Hematopoietic multipotent progenitor cell treated with erythropoietin and hydrocortisone succinate and interleukin-3 and kit ligand, for 6 days (in vitro differentiated cells): ENCODE measurements at regions not wholly inside any gene's neighbourhood (a gene's known extent, or its start where the extent isn't known, plus 50 kb on each side); places are given as distances from the start of the nearest gene placed in this dataset.

Experiments used
- DNase-seq: peaks from one replicate; pipeline ENCODE4 v3.0.0-alpha.2; 2015

GRCh38 chr1:61627365-61627764 lies 97.6 kb downstream of the TM2D1 start:
- no peak for DNase-seq

DNA sequence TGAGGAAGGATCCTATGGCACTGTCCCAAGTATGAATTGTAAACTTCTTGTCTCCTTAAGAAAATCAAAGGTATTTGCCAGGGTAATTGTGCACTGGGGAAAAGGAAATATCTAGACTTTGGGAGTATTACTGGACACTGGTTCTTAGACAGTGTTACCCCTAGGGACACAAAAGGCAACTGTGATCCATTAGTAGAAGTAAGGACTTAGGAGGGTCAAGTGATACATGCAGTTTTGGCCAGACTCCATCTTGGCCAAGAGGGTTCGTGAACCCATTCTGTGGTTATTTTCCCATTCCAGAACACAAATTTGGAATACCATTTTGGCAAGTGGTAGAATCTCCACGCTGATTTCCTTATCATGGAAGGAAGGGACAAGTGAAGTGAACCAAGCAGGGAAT lies 98.1 kb downstream of the TM2D1 start:
- no peak for DNase-seq

- no peak for DNase-seq
Observed at GRCh38 chr1:61623852-61624251, 101.1 kb downstream of the TM2D1 start.

DNA sequence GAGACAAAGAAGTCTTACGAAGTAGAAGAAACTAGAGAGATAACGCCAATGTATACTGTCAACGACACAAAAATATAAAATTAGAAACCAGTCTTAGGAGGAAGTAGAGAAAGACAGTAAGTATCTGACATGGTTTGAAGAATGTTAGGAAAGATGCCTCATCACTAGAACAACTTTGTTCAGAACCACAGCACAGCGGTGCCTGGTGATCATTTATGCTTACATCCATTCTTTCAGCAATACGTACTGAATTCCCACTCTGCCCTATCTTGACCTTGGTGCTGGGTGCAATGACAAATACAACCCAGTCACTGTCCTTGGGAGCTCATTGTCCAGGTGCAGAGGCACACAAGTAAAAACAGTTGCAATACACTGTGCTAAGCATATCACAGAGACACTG lies 104.4 kb downstream of the TM2D1 start:
- DNase-seq = peak; percentile 32

GRCh38 chr1:61618755-61619154 lies 106.2 kb downstream of the TM2D1 start:
- DNase-seq = no peak

DNA sequence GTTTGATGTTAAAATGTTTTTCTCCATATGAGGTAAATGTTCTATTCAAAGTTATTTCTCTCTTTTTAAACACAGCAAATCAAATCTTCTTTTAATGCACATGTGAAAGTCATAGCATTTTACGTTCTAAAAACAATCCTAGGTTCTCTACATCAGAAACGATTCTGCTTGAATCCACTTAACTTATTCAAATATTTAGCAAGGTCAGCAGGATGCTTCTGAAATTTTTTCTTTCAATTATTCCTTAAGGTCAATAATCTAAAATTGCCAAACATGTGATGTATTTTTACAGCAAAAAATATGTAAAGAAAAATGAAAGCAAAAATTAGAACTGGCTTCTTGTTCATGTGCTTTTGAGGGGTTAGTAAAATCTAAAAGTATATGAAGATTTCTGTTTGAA lies 106.7 kb downstream of the TM2D1 start:
- no peak for DNase-seq

DNA sequence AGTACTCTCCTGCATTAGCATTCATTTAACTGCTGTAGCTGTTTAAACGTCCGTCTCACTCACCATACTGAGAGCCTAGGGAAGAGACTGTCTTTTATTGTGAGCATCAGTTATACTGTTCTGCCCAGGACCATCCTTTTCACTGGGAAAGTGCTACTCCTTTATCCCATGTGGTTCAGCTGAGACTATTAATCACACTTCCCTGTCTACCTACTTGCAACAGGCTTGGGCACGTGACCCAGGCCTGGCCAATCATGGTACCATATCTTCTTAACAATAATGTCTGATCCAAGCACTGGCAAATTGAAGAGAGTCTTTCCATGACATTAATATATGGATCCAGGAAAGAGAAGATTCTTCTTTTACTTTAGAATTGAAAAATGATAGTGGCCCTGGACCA lies 108.1 kb downstream of the TM2D1 start:
- DNase-seq = no peak

DNA sequence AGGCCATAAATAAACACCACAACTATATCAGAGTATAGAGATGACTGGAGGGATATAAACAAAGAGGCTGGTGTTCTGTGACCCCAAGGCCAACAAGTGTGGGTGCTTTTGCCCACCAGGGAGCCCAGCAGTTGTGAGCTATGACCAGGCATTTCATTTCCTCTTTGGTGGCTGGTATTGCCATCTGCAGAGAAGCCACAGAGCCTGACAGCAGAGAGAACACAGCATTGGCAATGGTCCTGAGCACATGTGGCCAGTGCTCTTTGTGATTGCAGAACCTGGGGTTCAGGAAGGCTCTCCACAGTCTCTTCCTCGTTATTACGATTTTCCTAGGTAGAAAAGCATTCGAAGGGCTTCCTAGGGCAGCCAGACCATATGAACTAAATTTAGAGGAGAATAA lies 112.3 kb downstream of the TM2D1 start:
- DNase-seq = peak; percentile 63

GRCh38 chr1:61609040-61609439 lies 115.9 kb downstream of the TM2D1 start:
- DNase-seq = no peak

GRCh38 chr1:61607448-61607847 lies 117.5 kb downstream of the TM2D1 start:
- DNase-seq = no peak

- DNase-seq = peak; percentile 18
Observed at GRCh38 chr1:61606448-61607312, 118.3 kb downstream of the TM2D1 start.

DNA sequence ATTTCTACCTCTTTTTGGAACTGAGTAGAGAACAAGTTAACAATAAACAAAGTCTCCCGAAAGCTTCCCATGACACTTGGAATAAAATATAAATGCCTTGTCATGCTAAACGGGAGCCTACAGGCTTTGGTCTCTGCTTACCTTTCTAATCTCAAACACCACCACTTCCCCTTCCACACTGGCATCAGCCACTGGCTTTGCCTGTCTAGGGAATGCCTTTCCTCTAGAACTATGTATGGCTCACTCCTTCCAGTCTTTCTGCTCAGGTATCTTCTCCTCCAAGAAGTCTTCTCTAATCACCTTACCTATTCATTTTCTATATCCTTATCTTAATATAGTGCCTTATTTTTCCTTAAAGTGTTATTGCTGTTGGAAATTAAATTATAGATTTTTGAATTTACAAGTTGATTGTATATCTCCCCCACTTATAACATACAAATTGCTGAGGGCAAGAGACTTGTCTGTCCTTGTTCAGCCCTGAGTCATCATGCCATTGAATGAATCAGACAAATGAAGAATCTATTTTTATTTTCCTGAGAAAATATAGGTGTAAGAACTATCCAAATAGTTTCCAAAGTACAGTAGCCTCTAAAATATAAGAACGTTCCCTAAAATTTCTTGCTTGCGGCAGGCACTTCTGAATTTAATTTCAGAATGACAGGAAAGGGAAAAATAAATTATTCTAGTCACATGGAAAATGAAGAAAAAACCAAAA lies 119.2 kb downstream of the TM2D1 start:
- DNase-seq = no peak

- peak; percentile 24 for DNase-seq
Observed at GRCh38 chr1:61604684-61605083, 120.3 kb downstream of the TM2D1 start.

- DNase-seq = no peak
Observed at GRCh38 chr1:61604261-61604660, 120.7 kb downstream of the TM2D1 start.

DNA sequence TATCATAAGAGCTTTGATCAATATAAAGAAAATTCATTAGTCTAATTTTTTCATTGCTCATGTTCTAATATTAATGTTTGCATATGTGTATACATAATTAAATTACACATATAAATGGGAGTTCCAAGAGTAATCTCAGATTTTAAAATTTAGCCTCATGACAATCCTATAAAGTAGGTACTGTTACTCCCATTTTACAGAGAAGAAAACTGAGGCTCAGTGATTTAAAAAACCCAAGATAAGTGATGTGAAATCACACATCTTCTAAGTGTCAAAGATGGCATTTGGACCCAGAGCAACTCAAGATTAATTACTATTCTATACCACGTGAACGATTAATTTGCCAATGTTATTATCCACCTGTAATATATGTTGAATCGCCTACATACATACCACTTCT lies 122.3 kb downstream of the TM2D1 start:
- DNase-seq = no peak

- DNase-seq = no peak
Observed at GRCh38 chr1:61597601-61598000, 127.3 kb downstream of the TM2D1 start.

DNA sequence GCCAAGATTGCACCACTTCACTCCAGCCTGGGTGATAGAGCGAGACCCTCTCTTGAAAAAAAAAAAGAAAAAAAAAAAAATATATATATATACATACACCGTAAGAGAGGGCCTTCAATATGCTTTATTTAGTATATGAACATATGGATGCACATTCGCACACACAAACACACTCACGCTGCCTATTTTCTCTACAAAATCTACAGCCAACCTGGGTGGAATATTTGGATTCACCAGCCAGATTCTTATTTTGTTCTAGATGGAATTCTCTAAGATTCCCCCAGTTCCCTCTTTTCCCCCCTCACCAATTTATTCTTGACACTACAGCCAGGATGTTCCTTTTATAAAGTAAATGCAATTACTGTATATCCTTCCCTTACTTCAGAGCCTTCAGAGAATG lies 131.6 kb downstream of the TM2D1 start:
- DNase-seq = no peak

DNA sequence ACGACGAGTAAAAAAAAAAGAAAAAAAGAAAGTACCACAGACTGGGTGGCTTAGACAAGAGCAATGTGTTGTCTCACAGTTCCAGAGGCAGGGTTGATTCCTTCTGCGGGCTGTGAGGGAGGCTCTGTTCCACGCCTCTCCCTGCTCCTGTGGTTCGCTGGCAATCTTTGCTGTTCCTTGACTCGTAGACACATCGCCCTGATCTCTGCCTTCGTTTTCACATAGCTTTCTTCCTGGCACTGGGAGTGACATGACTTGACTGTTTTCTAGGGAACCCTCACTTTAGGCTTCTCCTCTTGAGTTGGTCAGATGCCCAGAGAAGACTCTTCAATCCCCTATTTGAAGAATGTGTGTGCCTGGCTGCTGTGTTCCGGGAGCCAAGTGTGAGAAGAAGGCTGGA lies 133.6 kb downstream of the TM2D1 start:
- DNase-seq = no peak

- DNase-seq = peak; percentile 90
Observed at GRCh38 chr1:61588736-61589672, 135.9 kb downstream of the TM2D1 start.

DNA sequence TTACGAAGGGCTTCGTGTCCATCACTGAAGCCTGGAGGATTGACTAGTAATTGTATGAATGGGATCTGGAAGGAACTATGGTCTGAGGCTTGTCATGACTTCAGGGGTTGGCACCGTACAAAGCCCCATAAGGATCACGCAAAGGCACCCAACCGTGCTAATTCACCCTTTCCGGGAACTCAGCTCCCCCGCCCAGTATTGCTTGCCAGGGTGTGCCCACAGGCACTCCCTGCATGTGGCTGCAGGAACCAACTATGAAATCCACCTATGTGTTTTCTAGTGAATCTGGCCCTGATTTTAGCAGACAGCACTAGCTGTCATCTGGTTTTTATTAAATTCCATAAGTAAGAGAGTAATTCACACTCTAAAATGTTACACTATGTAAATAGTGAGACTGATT lies 139.2 kb downstream of the TM2D1 start:
- DNase-seq = peak; percentile 15

DNA sequence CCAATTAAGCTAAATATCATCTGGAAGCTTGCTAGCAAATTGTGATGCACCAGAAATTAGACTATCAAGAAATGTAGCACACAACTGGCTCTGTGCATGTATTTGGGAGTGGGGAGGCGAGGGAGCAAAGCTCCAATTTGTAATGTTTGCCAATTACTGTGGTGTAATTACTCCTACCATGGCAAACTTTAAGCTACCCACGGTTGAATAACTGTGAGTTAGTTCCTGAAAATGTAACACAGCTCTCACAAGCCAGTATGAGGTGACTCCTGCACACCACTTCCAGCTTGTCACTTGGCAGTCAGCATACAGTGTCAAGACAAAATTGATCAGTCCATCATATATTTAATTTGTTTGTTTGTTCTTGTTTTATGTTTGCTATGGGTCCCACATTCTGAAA lies 141.2 kb downstream of the TM2D1 start:
- DNase-seq = no peak

GRCh38 chr1:61581251-61581650 lies 143.7 kb downstream of the TM2D1 start:
- DNase-seq = no peak

GRCh38 chr1:61580417-61580816 lies 144.5 kb downstream of the TM2D1 start:
- no peak for DNase-seq
